ENCODE measurements at regions not wholly inside any gene's neighbourhood (a gene's known extent, or its start where the extent isn't known, plus 50 kb on each side); places are given as distances from the start of the nearest gene placed in this dataset.

DNA sequence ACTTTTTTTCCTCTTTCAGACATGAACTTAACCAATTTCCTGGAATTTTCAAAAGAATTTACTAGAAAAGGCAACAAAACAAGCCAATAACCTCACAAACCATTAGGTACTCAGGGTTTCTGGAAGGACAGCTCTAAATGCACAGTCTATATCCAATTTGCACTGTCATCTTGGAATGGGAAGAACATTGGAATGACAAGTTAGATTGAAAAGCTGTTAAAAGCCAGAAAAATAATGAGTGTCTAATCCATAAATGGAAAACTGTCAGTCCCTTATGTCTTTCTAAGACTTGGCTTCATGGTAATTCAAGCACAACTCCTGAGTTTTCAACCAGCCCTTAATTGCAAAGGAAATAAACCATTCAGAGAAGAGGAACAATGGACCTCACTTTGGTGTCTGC, 105.8 kb upstream of the NTRK2 start:
- no peak for DNase-seq (ENCODE audit: low read depth, low spot score)
- TF ChIP-seq, protein P1, sequence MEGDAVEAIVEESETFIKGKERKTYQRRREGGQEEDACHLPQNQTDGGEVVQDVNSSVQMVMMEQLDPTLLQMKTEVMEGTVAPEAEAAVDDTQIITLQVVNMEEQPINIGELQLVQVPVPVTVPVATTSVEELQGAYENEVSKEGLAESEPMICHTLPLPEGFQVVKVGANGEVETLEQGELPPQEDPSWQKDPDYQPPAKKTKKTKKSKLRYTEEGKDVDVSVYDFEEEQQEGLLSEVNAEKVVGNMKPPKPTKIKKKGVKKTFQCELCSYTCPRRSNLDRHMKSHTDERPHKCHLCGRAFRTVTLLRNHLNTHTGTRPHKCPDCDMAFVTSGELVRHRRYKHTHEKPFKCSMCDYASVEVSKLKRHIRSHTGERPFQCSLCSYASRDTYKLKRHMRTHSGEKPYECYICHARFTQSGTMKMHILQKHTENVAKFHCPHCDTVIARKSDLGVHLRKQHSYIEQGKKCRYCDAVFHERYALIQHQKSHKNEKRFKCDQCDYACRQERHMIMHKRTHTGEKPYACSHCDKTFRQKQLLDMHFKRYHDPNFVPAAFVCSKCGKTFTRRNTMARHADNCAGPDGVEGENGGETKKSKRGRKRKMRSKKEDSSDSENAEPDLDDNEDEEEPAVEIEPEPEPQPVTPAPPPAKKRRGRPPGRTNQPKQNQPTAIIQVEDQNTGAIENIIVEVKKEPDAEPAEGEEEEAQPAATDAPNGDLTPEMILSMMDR (IDR thresholded peaks at IDR 0.05; ENCODE audit: low read depth, low read length) = no peak
- ChIA-PET CTCF (no interaction called here), POLR2A (no interaction called here)
- Histone ChIP-seq H3K9me3 (ENCODE audit: control insufficient read depth, insufficient read depth, low read length) (peaks cover 24% of the 10 kb centered on the region), H3K4me3 (ENCODE audit: low read depth, low read length) (no peak overlapping the region), H3K27me3 (ENCODE audit: control insufficient read depth, insufficient read depth, low read length) (no peaks in the 10 kb centered on the region), H3K27ac (ENCODE audit: low read depth, low read length) (no peak overlapping the region)

DNA sequence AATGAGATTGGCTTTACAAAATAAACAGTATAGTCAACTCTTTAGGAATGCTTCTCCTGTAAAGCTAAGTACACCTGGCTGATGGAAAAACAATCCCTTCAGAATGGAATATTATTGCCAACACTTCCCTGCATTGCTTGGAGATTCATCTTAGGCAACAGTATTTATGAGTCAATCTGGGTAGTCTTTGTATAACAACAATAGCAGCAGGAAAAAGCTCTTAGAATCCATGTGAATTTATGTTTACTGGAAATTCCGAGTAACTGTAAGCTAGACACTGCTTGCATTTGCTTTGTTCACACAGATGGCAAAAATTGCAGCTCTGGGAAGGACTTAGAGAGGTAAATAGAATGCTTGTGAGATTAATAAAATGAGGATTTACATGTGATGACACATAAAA, 101.7 kb upstream of the NTRK2 start:
- peaks cover 43% of the 10 kb centered on the region for H3K9me3 ChIP-seq (ENCODE audit: control insufficient read depth, insufficient read depth, low read length)
- no peaks in the 10 kb centered on the region for H3K27me3 ChIP-seq (ENCODE audit: control insufficient read depth, insufficient read depth, low read length)
- H3K4me3 ChIP-seq (ENCODE audit: low read depth, low read length) = no peak overlapping the region
- no peak overlapping the region for H3K27ac ChIP-seq (ENCODE audit: low read depth, low read length)
- CTCF ChIA-PET = no interaction called here
- TF ChIP-seq, protein P1 (IDR thresholded peaks at IDR 0.05; ENCODE audit: low read depth, low read length) = no peak
- no peak for DNase-seq (ENCODE audit: low read depth, low spot score)
- POLR2A ChIA-PET = no interaction called here

DNA sequence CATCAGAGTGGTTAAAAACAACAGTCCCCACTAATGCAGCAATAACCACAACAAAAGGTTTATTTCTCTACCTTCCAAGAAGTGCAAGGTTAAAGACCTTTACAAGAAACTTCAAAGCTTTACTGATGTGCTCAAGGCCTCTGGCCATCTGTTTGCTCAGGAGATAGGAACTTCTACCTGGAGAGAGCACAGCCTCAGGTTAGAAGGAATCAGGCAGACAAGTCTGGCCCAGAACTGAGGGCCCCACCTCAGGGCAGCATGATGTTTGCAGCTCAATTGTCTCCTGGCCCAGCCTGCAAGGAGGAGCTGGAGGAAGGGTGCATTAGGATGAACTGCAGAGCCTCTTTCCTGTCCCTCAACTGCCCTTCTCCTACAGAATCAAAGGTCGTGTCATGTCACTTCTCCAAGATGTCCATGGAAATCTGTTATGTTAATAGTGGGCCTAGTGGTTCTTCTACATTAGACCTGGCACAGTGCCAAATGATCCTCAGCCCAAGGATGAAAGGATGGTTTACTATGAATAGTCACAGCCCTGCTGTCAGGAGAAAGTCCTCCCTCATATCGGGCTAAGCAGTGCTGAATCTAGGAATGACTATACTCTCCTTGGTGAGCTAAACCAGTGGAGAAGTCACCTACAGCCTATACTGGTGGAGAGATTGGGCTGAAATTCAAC, 98.9 kb upstream of the NTRK2 start:
- no peak overlapping the region for H3K27ac ChIP-seq (ENCODE audit: low read depth, low read length)
- H3K4me3 ChIP-seq (ENCODE audit: low read depth, low read length) = no peak overlapping the region
- TF ChIP-seq, protein P1 (IDR thresholded peaks at IDR 0.05; ENCODE audit: low read depth, low read length) = no peak
- DNase-seq (ENCODE audit: low read depth, low spot score) = no peak
- H3K27me3 ChIP-seq (ENCODE audit: control insufficient read depth, insufficient read depth, low read length) = no peaks in the 10 kb centered on the region
- POLR2A ChIA-PET = no interaction called here
- H3K9me3 ChIP-seq (ENCODE audit: control insufficient read depth, insufficient read depth, low read length) = peaks cover 36% of the 10 kb centered on the region
- CTCF ChIA-PET = no interaction called here

GRCh38 chr9:84573083-84573482, 96.4 kb upstream of the NTRK2 start:
- peaks cover 30% of the 10 kb centered on the region for H3K9me3 ChIP-seq (ENCODE audit: control insufficient read depth, insufficient read depth, low read length)
- TF ChIP-seq, protein P1 (IDR thresholded peaks at IDR 0.05; ENCODE audit: low read depth, low read length) = no peak
- H3K4me3 ChIP-seq (ENCODE audit: low read depth, low read length) = no peak overlapping the region
- CTCF ChIA-PET = no interaction called here
- H3K27ac ChIP-seq (ENCODE audit: low read depth, low read length) = no peak overlapping the region
- POLR2A ChIA-PET = no interaction called here
- H3K27me3 ChIP-seq (ENCODE audit: control insufficient read depth, insufficient read depth, low read length) = no peaks in the 10 kb centered on the region
- no peak for DNase-seq (ENCODE audit: low read depth, low spot score)

GRCh38 chr9:84575705-84576104, 93.8 kb upstream of the NTRK2 start:
- CTCF ChIA-PET = no interaction called here
- Histone ChIP-seq H3K4me3 (ENCODE audit: low read depth, low read length) (no peak overlapping the region), H3K27me3 (ENCODE audit: control insufficient read depth, insufficient read depth, low read length) (no peaks in the 10 kb centered on the region), H3K9me3 (ENCODE audit: control insufficient read depth, insufficient read depth, low read length) (peaks cover 11% of the 10 kb centered on the region; the same call in 1 of the 2 replicates), H3K27ac (ENCODE audit: low read depth, low read length) (no peak overlapping the region)
- POLR2A ChIA-PET = no interaction called here
- TF ChIP-seq, protein P1 (IDR thresholded peaks at IDR 0.05; ENCODE audit: low read depth, low read length) = no peak
- no peak for DNase-seq (ENCODE audit: low read depth, low spot score)

All from AG04450 (cell line).